NCI-H1417 (cell line): ENCODE measurements at regions not wholly inside any gene's neighbourhood (a gene's known extent, or its start where the extent isn't known, plus 50 kb on each side); places are given as distances from the start of the nearest gene placed in this dataset.
"Not testable (repeated sequence)": the region's sequence is repeated elsewhere in the genome, so short reads cannot be mapped to it uniquely, and the experiment has no call there.

ENCODE experiments used
- DNase-seq, 3 experiments: peaks; one replicate each; lab custom pipeline; 2025; lab: John Stamatoyannopoulos, UW

- DNase-seq, result no peak
Measured at GRCh38 chr13:19062019-19062646, 119.5 kb downstream of the TUBA3C start.

- DNase-seq, result no peak
Measured at GRCh38 chr13:19061278-19061677, 120.3 kb downstream of the TUBA3C start.

- DNase-seq, result no peak
Measured at GRCh38 chr13:19060311-19061002, 121.2 kb downstream of the TUBA3C start.

GRCh38 chr13:19059016-19059780 is 122.4 kb downstream of the TUBA3C start:
- no peak for DNase-seq

GRCh38 chr13:19058566-19058965 is 123.1 kb downstream of the TUBA3C start:
- no peak for DNase-seq

GRCh38 chr13:19057588-19058340 is 123.9 kb downstream of the TUBA3C start:
- DNase-seq, result no peak

- no peak for DNase-seq
Measured at GRCh38 chr13:19056984-19057490, 124.6 kb downstream of the TUBA3C start.

- no peak for DNase-seq
Measured at GRCh38 chr13:19056355-19056880, 125.2 kb downstream of the TUBA3C start.

GRCh38 chr13:19055611-19056010 is 126.0 kb downstream of the TUBA3C start:
- DNase-seq, result no peak

GRCh38 chr13:19053561-19053960 is 128.1 kb downstream of the TUBA3C start:
- no peak for DNase-seq

- no peak for DNase-seq
Measured at GRCh38 chr13:19052931-19053330, 128.7 kb downstream of the TUBA3C start.

- no peak for DNase-seq
Measured at GRCh38 chr13:19052180-19052579, 129.4 kb downstream of the TUBA3C start.

GRCh38 chr13:19050901-19051300 is 130.7 kb downstream of the TUBA3C start:
- no peak for DNase-seq

GRCh38 chr13:19049624-19050023 is 132.0 kb downstream of the TUBA3C start:
- DNase-seq, result not testable (repeated sequence)

GRCh38 chr13:19048381-19048780 is 133.2 kb downstream of the TUBA3C start:
- DNase-seq, result no peak

GRCh38 chr13:19023115-19023514 is 158.5 kb downstream of the TUBA3C start:
- DNase-seq, result no peak

GRCh38 chr13:19020988-19021387 is 160.6 kb downstream of the TUBA3C start:
- no peak for DNase-seq

- no peak for DNase-seq
Measured at GRCh38 chr13:18998389-18998788, 183.2 kb downstream of the TUBA3C start.

- no peak for DNase-seq
Measured at GRCh38 chr13:18996627-18997051, 185.0 kb downstream of the TUBA3C start.

GRCh38 chr13:18996221-18996620 is 185.4 kb downstream of the TUBA3C start:
- no peak for DNase-seq

- DNase-seq, result no peak
Measured at GRCh38 chr13:18995259-18995873, 186.3 kb downstream of the TUBA3C start.
